ENCODE measurements at regions not wholly inside any gene's neighbourhood (a gene's known extent, or its start where the extent isn't known, plus 50 kb on each side); places are given as distances from the start of the nearest gene placed in this dataset.

- TF ChIP-seq CTCF (conservative IDR thresholded peaks at IDR 0.05; ENCODE audit: low read depth, low read length) (no peak), RAD21 (IDR thresholded peaks at IDR 0.05; ENCODE audit: low read length) (no peak), POLR2A (IDR thresholded peaks at IDR 0.05; ENCODE audit: low read depth, low read length) (no peak), CEBPB (IDR thresholded peaks at IDR 0.05; ENCODE audit: low read depth, low read length) (no peak), FOS (IDR thresholded peaks at IDR 0.05; ENCODE audit: low read depth, low read length) (no peak), RFX5 (IDR thresholded peaks at IDR 0.05; ENCODE audit: low read depth, low read length) (no peak), BHLHE40 (IDR thresholded peaks at IDR 0.05; ENCODE audit: low read depth, low read length) (no peak), USF2 (IDR thresholded peaks at IDR 0.05; ENCODE audit: low read depth, low read length) (no peak), RCOR1 (IDR thresholded peaks at IDR 0.05; ENCODE audit: insufficient replicate concordance, low read length) (no peak), MXI1 (IDR thresholded peaks at IDR 0.05; ENCODE audit: borderline replicate concordance, low read depth, low read length) (no peak)
These were observed 251.2 kb upstream of the NOX3 start for GRCh38 chr6:155706806-155707205.
